HEK293 (cell line): ENCODE measurements at regions not wholly inside any gene's neighbourhood (a gene's known extent, or its start where the extent isn't known, plus 50 kb on each side); places are given as distances from the start of the nearest gene placed in this dataset.

Experiments used
- RBAK ChIP-seq: fragments of 450-650 bp; formaldehyde crosslinking; IDR thresholded peaks from 2 replicates; pipeline ENCODE4 v1.5.1; 2016; ENCODE audit warnings: missing biosample characterization, missing genetic modification characterization
- YY1 ChIP-seq: fragments of 450-650 bp; formaldehyde crosslinking; IDR thresholded peaks from 2 replicates; pipeline ENCODE4 v1.5.1; 2018; ENCODE audit warnings: missing biosample characterization, missing genetic modification characterization
- ZBTB21 ChIP-seq: fragments of 450-650 bp; formaldehyde crosslinking; IDR thresholded peaks from 2 replicates; pipeline ENCODE4 v1.5.1; 2017; ENCODE audit warnings: missing biosample characterization, missing genetic modification characterization
- ZBTB7A ChIP-seq: fragments of 450-650 bp; formaldehyde crosslinking; IDR thresholded peaks from 2 replicates; pipeline ENCODE4 v1.5.1; 2016; ENCODE audit warnings: low read depth, missing biosample characterization, missing genetic modification characterization
- ZNF211 ChIP-seq: fragments of 450-650 bp; formaldehyde crosslinking; IDR thresholded peaks from 2 replicates; pipeline ENCODE4 v1.5.1; 2016; ENCODE audit warnings: low read depth, missing biosample characterization, missing genetic modification characterization
- ZNF354C ChIP-seq: fragments of 450-650 bp; formaldehyde crosslinking; IDR thresholded peaks from 2 replicates; pipeline ENCODE4 v1.5.1; 2016; ENCODE audit warnings: missing biosample characterization, missing genetic modification characterization, low read depth, borderline replicate concordance
- ZNF514 ChIP-seq: fragments of 450-650 bp; formaldehyde crosslinking; IDR thresholded peaks from 2 replicates; pipeline ENCODE4 v1.5.1; 2016; ENCODE audit warnings: missing biosample characterization, missing genetic modification characterization
- ZNF549 ChIP-seq: fragments of 450-650 bp; IDR thresholded peaks from 2 replicates; pipeline ENCODE4 v1.5.1; 2018; ENCODE audit warnings: missing biosample characterization, missing genetic modification characterization, mild to moderate bottlenecking, inconsistent platforms, moderate library complexity
- TF ChIP-seq, protein P1 (sequence below): fragments of 450-650 bp; formaldehyde crosslinking; IDR thresholded peaks from 2 replicates; pipeline ENCODE4 v1.5.1; 2017; ENCODE audit warnings: missing biosample characterization, missing genetic modification characterization
- TF ChIP-seq, protein P2 (sequence below): fragments of 450-650 bp; formaldehyde crosslinking; IDR thresholded peaks from 2 replicates; pipeline ENCODE4 v1.5.1; 2016; ENCODE audit warnings: missing biosample characterization, missing genetic modification characterization
- TF ChIP-seq, protein P3 (sequence below): fragments of 450-650 bp; formaldehyde crosslinking; IDR thresholded peaks from 2 replicates; pipeline ENCODE4 v1.5.1; 2017; ENCODE audit warnings: missing biosample characterization, missing genetic modification characterization

DNA sequence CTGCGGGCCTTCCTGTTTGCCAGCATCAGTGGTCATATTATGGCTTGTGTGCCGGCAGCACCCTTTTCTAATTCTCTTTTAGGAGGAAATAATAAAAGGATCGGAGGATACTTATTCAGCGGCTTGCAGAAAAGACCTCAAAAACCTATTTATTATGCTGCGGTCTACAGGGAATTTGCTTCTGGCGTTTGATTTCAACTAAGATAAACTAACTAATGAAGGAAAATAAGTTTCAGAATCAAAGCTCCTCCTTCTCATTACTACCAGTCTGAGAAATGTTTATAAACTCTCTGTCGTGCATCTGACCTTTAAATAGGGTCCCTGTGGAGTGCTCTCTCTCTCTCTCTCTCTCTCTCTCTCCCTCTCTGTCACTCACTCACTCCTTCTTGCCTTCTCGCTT is 335.0 kb upstream of the GLI3 start:
- TF ChIP-seq, protein P1, sequence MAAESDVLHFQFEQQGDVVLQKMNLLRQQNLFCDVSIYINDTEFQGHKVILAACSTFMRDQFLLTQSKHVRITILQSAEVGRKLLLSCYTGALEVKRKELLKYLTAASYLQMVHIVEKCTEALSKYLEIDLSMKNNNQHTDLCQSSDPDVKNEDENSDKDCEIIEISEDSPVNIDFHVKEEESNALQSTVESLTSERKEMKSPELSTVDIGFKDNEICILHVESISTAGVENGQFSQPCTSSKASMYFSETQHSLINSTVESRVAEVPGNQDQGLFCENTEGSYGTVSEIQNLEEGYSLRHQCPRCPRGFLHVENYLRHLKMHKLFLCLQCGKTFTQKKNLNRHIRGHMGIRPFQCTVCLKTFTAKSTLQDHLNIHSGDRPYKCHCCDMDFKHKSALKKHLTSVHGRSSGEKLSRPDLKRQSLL, result no peak
- TF ChIP-seq, protein P2, sequence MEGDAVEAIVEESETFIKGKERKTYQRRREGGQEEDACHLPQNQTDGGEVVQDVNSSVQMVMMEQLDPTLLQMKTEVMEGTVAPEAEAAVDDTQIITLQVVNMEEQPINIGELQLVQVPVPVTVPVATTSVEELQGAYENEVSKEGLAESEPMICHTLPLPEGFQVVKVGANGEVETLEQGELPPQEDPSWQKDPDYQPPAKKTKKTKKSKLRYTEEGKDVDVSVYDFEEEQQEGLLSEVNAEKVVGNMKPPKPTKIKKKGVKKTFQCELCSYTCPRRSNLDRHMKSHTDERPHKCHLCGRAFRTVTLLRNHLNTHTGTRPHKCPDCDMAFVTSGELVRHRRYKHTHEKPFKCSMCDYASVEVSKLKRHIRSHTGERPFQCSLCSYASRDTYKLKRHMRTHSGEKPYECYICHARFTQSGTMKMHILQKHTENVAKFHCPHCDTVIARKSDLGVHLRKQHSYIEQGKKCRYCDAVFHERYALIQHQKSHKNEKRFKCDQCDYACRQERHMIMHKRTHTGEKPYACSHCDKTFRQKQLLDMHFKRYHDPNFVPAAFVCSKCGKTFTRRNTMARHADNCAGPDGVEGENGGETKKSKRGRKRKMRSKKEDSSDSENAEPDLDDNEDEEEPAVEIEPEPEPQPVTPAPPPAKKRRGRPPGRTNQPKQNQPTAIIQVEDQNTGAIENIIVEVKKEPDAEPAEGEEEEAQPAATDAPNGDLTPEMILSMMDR, result no peak
- TF ChIP-seq ZNF549 (tag by site-specific recombination) (no peak), YY1 (tag by site-specific recombination) (no peak), ZBTB7A (tag by site-specific recombination) (no peak), RBAK (tag by site-specific recombination) (no peak), ZNF211 (tag by site-specific recombination) (no peak), ZNF514 (tag by site-specific recombination) (no peak), ZBTB21 (tag by site-specific recombination) (no peak), ZNF354C (tag by site-specific recombination) (no peak)
- TF ChIP-seq, protein P3, sequence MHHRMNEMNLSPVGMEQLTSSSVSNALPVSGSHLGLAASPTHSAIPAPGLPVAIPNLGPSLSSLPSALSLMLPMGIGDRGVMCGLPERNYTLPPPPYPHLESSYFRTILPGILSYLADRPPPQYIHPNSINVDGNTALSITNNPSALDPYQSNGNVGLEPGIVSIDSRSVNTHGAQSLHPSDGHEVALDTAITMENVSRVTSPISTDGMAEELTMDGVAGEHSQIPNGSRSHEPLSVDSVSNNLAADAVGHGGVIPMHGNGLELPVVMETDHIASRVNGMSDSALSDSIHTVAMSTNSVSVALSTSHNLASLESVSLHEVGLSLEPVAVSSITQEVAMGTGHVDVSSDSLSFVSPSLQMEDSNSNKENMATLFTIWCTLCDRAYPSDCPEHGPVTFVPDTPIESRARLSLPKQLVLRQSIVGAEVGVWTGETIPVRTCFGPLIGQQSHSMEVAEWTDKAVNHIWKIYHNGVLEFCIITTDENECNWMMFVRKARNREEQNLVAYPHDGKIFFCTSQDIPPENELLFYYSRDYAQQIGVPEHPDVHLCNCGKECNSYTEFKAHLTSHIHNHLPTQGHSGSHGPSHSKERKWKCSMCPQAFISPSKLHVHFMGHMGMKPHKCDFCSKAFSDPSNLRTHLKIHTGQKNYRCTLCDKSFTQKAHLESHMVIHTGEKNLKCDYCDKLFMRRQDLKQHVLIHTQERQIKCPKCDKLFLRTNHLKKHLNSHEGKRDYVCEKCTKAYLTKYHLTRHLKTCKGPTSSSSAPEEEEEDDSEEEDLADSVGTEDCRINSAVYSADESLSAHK, result no peak
